ENCODE measurements at regions not wholly inside any gene's neighbourhood (a gene's known extent, or its start where the extent isn't known, plus 50 kb on each side); places are given as distances from the start of the nearest gene placed in this dataset.

- DNase-seq (ENCODE audit: low read depth), result no peak
- no peak for TF ChIP-seq CTCF (IDR thresholded peaks at IDR 0.05; ENCODE audit: control insufficient read depth, insufficient read depth, low read depth, low read length, missing control alignments)
- no peak overlapping the region for H3K4me3 ChIP-seq (ENCODE audit: control insufficient read depth, low read depth, low read length)
Measured at GRCh38 chr11:134561331-134561720, 149.3 kb upstream of the B3GAT1 start.

- no peak for TF ChIP-seq CTCF (IDR thresholded peaks at IDR 0.05; ENCODE audit: control insufficient read depth, insufficient read depth, low read depth, low read length, missing control alignments)
- no peak for DNase-seq (ENCODE audit: low read depth)
- no peak overlapping the region for H3K4me3 ChIP-seq (ENCODE audit: control insufficient read depth, low read depth, low read length)
Measured at GRCh38 chr11:134560566-134561330, 148.7 kb upstream of the B3GAT1 start.

- no peak for DNase-seq (ENCODE audit: low read depth)
- TF ChIP-seq CTCF (IDR thresholded peaks at IDR 0.05; ENCODE audit: control insufficient read depth, insufficient read depth, low read depth, low read length, missing control alignments), result no peak
- H3K4me3 ChIP-seq (ENCODE audit: control insufficient read depth, low read depth, low read length), result no peak overlapping the region
Measured at GRCh38 chr11:134560066-134560465, 148.0 kb upstream of the B3GAT1 start.

GRCh38 chr11:134559602-134559962 is 147.5 kb upstream of the B3GAT1 start:
- no peak overlapping the region for H3K4me3 ChIP-seq (ENCODE audit: control insufficient read depth, low read depth, low read length)
- no peak for TF ChIP-seq CTCF (IDR thresholded peaks at IDR 0.05; ENCODE audit: control insufficient read depth, insufficient read depth, low read depth, low read length, missing control alignments)
- no peak for DNase-seq (ENCODE audit: low read depth)

GRCh38 chr11:134558916-134559601 is 147.0 kb upstream of the B3GAT1 start:
- no peak for TF ChIP-seq CTCF (IDR thresholded peaks at IDR 0.05; ENCODE audit: control insufficient read depth, insufficient read depth, low read depth, low read length, missing control alignments)
- no peak for DNase-seq (ENCODE audit: low read depth)
- H3K4me3 ChIP-seq (ENCODE audit: control insufficient read depth, low read depth, low read length), result no peak overlapping the region

GRCh38 chr11:134558258-134558835 is 146.3 kb upstream of the B3GAT1 start:
- no peak for TF ChIP-seq CTCF (IDR thresholded peaks at IDR 0.05; ENCODE audit: control insufficient read depth, insufficient read depth, low read depth, low read length, missing control alignments)
- no peak overlapping the region for H3K4me3 ChIP-seq (ENCODE audit: control insufficient read depth, low read depth, low read length)
- DNase-seq (ENCODE audit: low read depth), result no peak

Measured in AG09309 (cell line).